SK-N-SH (cell line): ENCODE measurements at regions not wholly inside any gene's neighbourhood (a gene's known extent, or its start where the extent isn't known, plus 50 kb on each side); places are given as distances from the start of the nearest gene placed in this dataset.

Experiments used
- CTCF ChIA-PET: fragments of 300-600, 350-600 bp; formaldehyde crosslinking; extraction: SDS; loops from one replicate; lab custom pipeline; 2021; lab: Yijun Ruan, JAX
- POLR2A ChIA-PET: fragments of 350-600 bp; sonication (Branson Sonifier 250); formaldehyde crosslinking; extraction: SDS; loops from one replicate; lab custom pipeline; 2020; ENCODE audit warnings: antibody characterized with exemption, inconsistent platforms; lab: Yijun Ruan, JAX
- DNase-seq: peaks from one replicate; pipeline ENCODE4 v3.0.0; 2012
- H2AFZ ChIP-seq: fragments of 200-600 bp; sonication (generic); 2 replicates; pipeline ENCODE4 v1.8.1; 2016; ENCODE audit warnings: antibody characterized with exemption, mild to moderate bottlenecking, low read depth
- H3F3A ChIP-seq: fragments of 200-600 bp; sonication (generic); replicated peaks from 2 replicates; pipeline ENCODE3; 2016; ENCODE audit warnings: antibody characterized with exemption, mild to moderate bottlenecking; ENCODE audit not compliant: insufficient read depth
- H3K27ac ChIP-seq, 2 experiments: fragments of 200-500 bp in 1 of 2; fragments of 200-600 bp in 1 of 2; sonication (Bioruptor generic) in 1 of 2; sonication (generic), shearing (Covaris generic) in 1 of 2; 2 replicates each; pipeline versions ENCODE4 v1.5.1 to v1.6.1; 2014 to 2016; ENCODE audit warnings: low read depth in 2 of 2, inconsistent platforms in 1 of 2, low read length in 1 of 2, mild to moderate bottlenecking in 1 of 2, mixed read lengths in 1 of 2
- H3K27me3 ChIP-seq: fragments of 200-600 bp; sonication (generic), shearing (Covaris generic); 2 replicates; pipeline ENCODE4 v1.6.1; 2016; ENCODE audit warnings: mixed run types; ENCODE audit not compliant: insufficient read depth
- H3K36me3 ChIP-seq, 2 experiments: fragments of 200-500 bp in 1 of 2; fragments of 200-600 bp in 1 of 2; sonication (Bioruptor generic) in 1 of 2; sonication (generic) in 1 of 2; replicated peaks in 1 of 2; 2 replicates each; pipeline versions ENCODE3 to v1.5.1; 2014 to 2016; ENCODE audit warnings: low read length in 1 of 2, mild to moderate bottlenecking in 1 of 2; ENCODE audit not compliant: insufficient read depth in 2 of 2, control insufficient read depth in 1 of 2
- H3K4me1 ChIP-seq, 2 experiments: fragments of 200-500 bp in 1 of 2; fragments of 200-600 bp in 1 of 2; sonication (Bioruptor generic) in 1 of 2; sonication (generic), shearing (Covaris generic) in 1 of 2; 2 replicates each; pipeline versions ENCODE4 v1.5.1 to v1.6.1; 2014 to 2016; ENCODE audit warnings: low read depth in 1 of 2, low read length in 1 of 2, mixed run types in 1 of 2; ENCODE audit not compliant: insufficient read depth in 2 of 2, control insufficient read depth in 1 of 2
- H3K4me2 ChIP-seq: fragments of 200-600 bp; sonication (generic), shearing (Covaris generic); 2 replicates; pipeline ENCODE4 v1.6.1; 2017; ENCODE audit warnings: mixed run types
- H3K4me3 ChIP-seq, 2 experiments: fragments of 200-500 bp in 1 of 2; fragments of 200-600 bp in 1 of 2; sonication (Bioruptor generic) in 1 of 2; sonication (generic), shearing (Covaris generic) in 1 of 2; 2 replicates each; pipeline versions ENCODE4 v1.5.1 to v1.8.1; 2014 to 2016; ENCODE audit warnings: low read depth in 2 of 2, inconsistent platforms in 1 of 2, low read length in 1 of 2, mild to moderate bottlenecking in 1 of 2, mixed read lengths in 1 of 2, moderate library complexity in 1 of 2
- H3K79me2 ChIP-seq: fragments of 200-600 bp; sonication (generic); 2 replicates; pipeline ENCODE4 v1.8.1; 2017; ENCODE audit warnings: mild to moderate bottlenecking; ENCODE audit not compliant: insufficient read depth
- H3K9ac ChIP-seq: fragments of 200-600 bp; sonication (generic); 2 replicates; pipeline ENCODE4 v1.6.1; 2017; ENCODE audit warnings: mixed run types
- H3K9me2 ChIP-seq: fragments of 200-600 bp; sonication (generic); 2 replicates; pipeline ENCODE4 v1.6.1; 2017; ENCODE audit warnings: mixed run types
- H3K9me3 ChIP-seq: fragments of 200-600 bp; sonication (generic); 2 replicates; pipeline ENCODE4 v1.6.1; 2017; ENCODE audit warnings: mixed run types, mild to moderate bottlenecking, moderate library complexity
- H4K20me1 ChIP-seq: fragments of 200-600 bp; sonication (generic); 2 replicates; pipeline ENCODE4 v1.6.1; 2017; ENCODE audit warnings: mild to moderate bottlenecking, mixed run types; ENCODE audit not compliant: insufficient read depth
- CHD2 ChIP-seq: fragments of 150-350 bp; IDR thresholded peaks from 2 replicates; pipeline ENCODE4 v1.6.1; 2018; ENCODE audit warnings: low read length; ENCODE audit not compliant: partially characterized antibody
- CTCF ChIP-seq: fragments of 200-600 bp; sonication (generic); IDR thresholded peaks from 2 replicates; pipeline ENCODE4 v1.6.1; 2017; ENCODE audit warnings: antibody characterized with exemption, mild to moderate bottlenecking, moderate library complexity
- EZH2phosphoT487 ChIP-seq: fragments of 200-600 bp; sonication (generic); IDR thresholded peaks from 2 replicates; pipeline ENCODE4 v1.6.1; 2017; ENCODE audit warnings: low read depth, mixed run types, mild to moderate bottlenecking, antibody characterized with exemption, moderate library complexity, borderline replicate concordance
- GABPA ChIP-seq: IDR thresholded peaks from 2 replicates; pipeline ENCODE4 v1.4.0; 2012; ENCODE audit warnings: low read depth, mild to moderate bottlenecking
- GATA2 ChIP-seq: sonication (generic); formaldehyde crosslinking; IDR thresholded peaks from 2 replicates; pipeline ENCODE4 v1.5.0; 2020; ENCODE audit warnings: mild to moderate bottlenecking, missing genetic modification reagents
- IRF3 ChIP-seq: fragments of 150-350 bp; IDR thresholded peaks from 2 replicates; pipeline ENCODE4 v1.6.1; 2016; ENCODE audit warnings: mild to moderate bottlenecking, low read depth, low read length
- JUND ChIP-seq: IDR thresholded peaks from 2 replicates; pipeline ENCODE4 v1.4.0; 2012
- MAX ChIP-seq: IDR thresholded peaks from 2 replicates; pipeline ENCODE4 v1.4.0; 2012; ENCODE audit warnings: low read depth
- MEF2A ChIP-seq: IDR thresholded peaks from 2 replicates; pipeline ENCODE4 v1.4.0; 2012; ENCODE audit warnings: low read depth, borderline replicate concordance
- MXI1 ChIP-seq: IDR thresholded peaks from 2 replicates; pipeline ENCODE4 v1.6.1; 2012; ENCODE audit warnings: mild to moderate bottlenecking, low read depth, low read length, improper control_type of control experiment
- NFIC ChIP-seq: IDR thresholded peaks from 2 replicates; pipeline ENCODE4 v1.4.0; 2012; ENCODE audit warnings: borderline replicate concordance
- NRF1 ChIP-seq: IDR thresholded peaks from 2 replicates; pipeline ENCODE4 v1.6.1; 2012; ENCODE audit warnings: low read depth, mild to moderate bottlenecking, low read length
- RAD21 ChIP-seq: IDR thresholded peaks from 2 replicates; pipeline ENCODE4 v1.6.1; 2012; ENCODE audit warnings: mild to moderate bottlenecking, low read length
- REST ChIP-seq: IDR thresholded peaks from 2 replicates; pipeline ENCODE4 v1.6.1; 2012; ENCODE audit warnings: mild to moderate bottlenecking, low read depth, low read length, moderate library complexity
- RXRA ChIP-seq: IDR thresholded peaks from 2 replicates; pipeline ENCODE4 v1.4.0; 2012; ENCODE audit warnings: low read depth, mild to moderate bottlenecking, borderline replicate concordance
- SIN3A ChIP-seq: IDR thresholded peaks from 2 replicates; pipeline ENCODE4 v1.6.1; 2012; ENCODE audit warnings: low read depth, mild to moderate bottlenecking, low read length, moderate library complexity, borderline replicate concordance
- SMC3 ChIP-seq: IDR thresholded peaks from 2 replicates; pipeline ENCODE4 v1.6.1; 2012; ENCODE audit warnings: low read depth, low read length, improper control_type of control experiment
- TAF1 ChIP-seq: IDR thresholded peaks from 2 replicates; pipeline ENCODE4 v1.6.1; 2012; ENCODE audit warnings: low read depth, mild to moderate bottlenecking, low read length, moderate library complexity, borderline replicate concordance
- WGBS: methylation state at CpG from one replicate; pipeline ENCODE4 v1.1.6; 2017; ENCODE audit warnings: low lambda C conversion rate; 5-methylcytosine and 5-hydroxymethylcytosine counted together

- no peaks in the 10 kb centered on the region for H3K36me3 ChIP-seq
- no peak overlapping the region for H3K4me3 ChIP-seq
- POLR2A ChIA-PET = no interaction called here
- no peaks in the 10 kb centered on the region for H3F3A ChIP-seq
- DNase-seq = no peak
- H3K4me2 ChIP-seq = no peak overlapping the region
- no peaks in the 10 kb centered on the region for H3K27me3 ChIP-seq
- no peaks in the 10 kb centered on the region for H3K4me1 ChIP-seq
- 20% methylated on average over 4 of the region's 4 CpGs for WGBS
- H4K20me1 ChIP-seq = no peaks in the 10 kb centered on the region
- H3K9ac ChIP-seq = no peak overlapping the region
- H3K9me2 ChIP-seq = no peaks in the 10 kb centered on the region
- H2AFZ ChIP-seq = no peak overlapping the region
- no peaks in the 10 kb centered on the region for H3K79me2 ChIP-seq
- H3K9me3 ChIP-seq = no peaks in the 10 kb centered on the region
- TF ChIP-seq SIN3A (no peak), IRF3 (no peak), NRF1 (no peak), SMC3 (no peak), CTCF (no peak), NFIC (no peak), TAF1 (no peak), REST (no peak), GABPA (no peak)
- CTCF ChIA-PET = interaction anchor here (0.8 to 1.8 kb wide), 2 partner anchors 71 to 75 kb away, joined by 3 to 4 read pairs; no protein-coding TSS in a partner anchor
- no peak overlapping the region for H3K27ac ChIP-seq
Observed at GRCh38 chr21:15557925-15558324, 171.9 kb upstream of the USP25 start.

- H3K9me3 ChIP-seq = no peaks in the 10 kb centered on the region
- no peaks in the 10 kb centered on the region for H3K79me2 ChIP-seq
- H3K9me2 ChIP-seq = no peaks in the 10 kb centered on the region
- H3K9ac ChIP-seq = no peak overlapping the region
- no peaks in the 10 kb centered on the region for H3K4me1 ChIP-seq
- WGBS = 0% methylated on average over 1 of the region's 1 CpG
- no peak overlapping the region for H2AFZ ChIP-seq
- H3K27me3 ChIP-seq = no peaks in the 10 kb centered on the region
- no peak for TF ChIP-seq IRF3
- TF ChIP-seq NFIC = no peak
- TF ChIP-seq MAX = no peak
- TF ChIP-seq JUND = no peak
- no peak for TF ChIP-seq MEF2A
- TF ChIP-seq GATA2 = no peak
- TF ChIP-seq RAD21 = no peak
- no peak for TF ChIP-seq EZH2phosphoT487
- no peak for TF ChIP-seq TAF1
- TF ChIP-seq CHD2 = no peak
- no peak for TF ChIP-seq RXRA
- no peak for TF ChIP-seq MXI1
- H3K4me3 ChIP-seq = no peak overlapping the region
- POLR2A ChIA-PET = no interaction called here
- H3F3A ChIP-seq = no peaks in the 10 kb centered on the region
- no peaks in the 10 kb centered on the region for H3K36me3 ChIP-seq
- CTCF ChIA-PET = interaction anchor here (0.8 to 1.8 kb wide), 2 partner anchors 72 to 76 kb away, joined by 3 to 4 read pairs; no protein-coding TSS in a partner anchor
- no peaks in the 10 kb centered on the region for H4K20me1 ChIP-seq
- no peak for DNase-seq
- H3K4me2 ChIP-seq = no peak overlapping the region
- H3K27ac ChIP-seq = no peak overlapping the region
Observed at GRCh38 chr21:15558884-15559283, 170.9 kb upstream of the USP25 start.
